CD4-positive, alpha-beta memory T cell (primary cell): ENCODE measurements at regions not wholly inside any gene's neighbourhood (a gene's known extent, or its start where the extent isn't known, plus 50 kb on each side); places are given as distances from the start of the nearest gene placed in this dataset.
"Not testable (repeated sequence)": the region's sequence is repeated elsewhere in the genome, so short reads cannot be mapped to it uniquely, and the experiment has no call there.

ENCODE experiments used
- CTCF ChIA-PET: fragments of 350-600 bp; sonication (Branson Sonifier 250); formaldehyde crosslinking; loops from one replicate; lab custom pipeline; 2021; ENCODE audit warnings: inconsistent platforms; ENCODE audit not compliant: partially characterized antibody; lab: Charles Lee
- POLR2A ChIA-PET: fragments of 350-600 bp; sonication (Branson Sonifier 250); formaldehyde crosslinking; loops from one replicate; lab custom pipeline; 2021; ENCODE audit not compliant: partially characterized antibody; lab: Charles Lee
- DNase-seq, 5 donors: peaks; one replicate each; pipeline versions ENCODE4 v3.0.0 to v3.0.0-alpha.2; 2020 to 2022; ENCODE audit warnings: mixed read lengths in 1 of 5
- H3K27ac ChIP-seq: one replicate; pipeline ENCODE4 v1.7.0; 2013; ENCODE audit warnings: low read depth, low read length
- H3K27me3 ChIP-seq: 2 replicates; pipeline ENCODE4 v1.7.0; 2013; ENCODE audit warnings: mild to moderate bottlenecking, low read length, moderate library complexity; ENCODE audit not compliant: insufficient read depth
- H3K36me3 ChIP-seq: 2 replicates; pipeline ENCODE4 v1.7.0; 2013; ENCODE audit warnings: mild to moderate bottlenecking, low read length, moderate library complexity; ENCODE audit not compliant: insufficient read depth
- H3K4me1 ChIP-seq: 2 replicates; pipeline ENCODE4 v1.7.0; 2013; ENCODE audit warnings: mild to moderate bottlenecking, low read length, moderate library complexity; ENCODE audit not compliant: insufficient read depth
- H3K4me3 ChIP-seq, 2 donors: one replicate each; pipeline ENCODE4 v1.7.0; 2013; ENCODE audit warnings: low read length in 2 of 2, mild to moderate bottlenecking in 1 of 2
- H3K9me3 ChIP-seq, 2 donors: one replicate each; pipeline ENCODE4 v1.7.0; 2013; ENCODE audit warnings: low read length in 2 of 2, control low read depth in 1 of 2; ENCODE audit not compliant: control insufficient read depth in 1 of 2
- H3K27ac Mint-ChIP-seq, 7 donors: one replicate each; pipeline ENCODE4 v1.8.0; 2020 to 2021; ENCODE audit warnings: mixed read lengths in 7 of 7, mild to moderate bottlenecking in 6 of 7, inconsistent platforms in 3 of 7, moderate library complexity in 3 of 7
- H3K27me3 Mint-ChIP-seq, 2 donors: one replicate each; pipeline ENCODE4 v1.8.0; 2020 to 2021; ENCODE audit warnings: mixed read lengths in 2 of 2
- H3K36me3 Mint-ChIP-seq, 2 donors: one replicate each; pipeline ENCODE4 v1.8.0; 2020 to 2021; ENCODE audit warnings: mixed read lengths in 2 of 2, inconsistent platforms in 1 of 2, mild to moderate bottlenecking in 1 of 2
- H3K4me1 Mint-ChIP-seq, 4 donors: one replicate each; pipeline ENCODE4 v1.8.0; 2020 to 2021; ENCODE audit warnings: mixed read lengths in 4 of 4, mild to moderate bottlenecking in 1 of 4
- H3K4me3 Mint-ChIP-seq, 8 donors: one replicate each; pipeline ENCODE4 v1.8.0; 2020 to 2021; ENCODE audit warnings: mixed read lengths in 8 of 8, mild to moderate bottlenecking in 7 of 8, moderate library complexity in 6 of 8, inconsistent platforms in 3 of 8
- H3K9me3 Mint-ChIP-seq, 8 donors: one replicate each; pipeline ENCODE4 v1.8.0; 2020 to 2021; ENCODE audit warnings: mixed read lengths in 8 of 8, mild to moderate bottlenecking in 5 of 8, inconsistent platforms in 3 of 8, moderate library complexity in 1 of 8
- intact Hi-C: fragments of 100-400 bp; cut with micrococcal nuclease; formaldehyde crosslinking; loops from one replicate; pipeline ENCODE4 v1.15.1; 2023

DNA sequence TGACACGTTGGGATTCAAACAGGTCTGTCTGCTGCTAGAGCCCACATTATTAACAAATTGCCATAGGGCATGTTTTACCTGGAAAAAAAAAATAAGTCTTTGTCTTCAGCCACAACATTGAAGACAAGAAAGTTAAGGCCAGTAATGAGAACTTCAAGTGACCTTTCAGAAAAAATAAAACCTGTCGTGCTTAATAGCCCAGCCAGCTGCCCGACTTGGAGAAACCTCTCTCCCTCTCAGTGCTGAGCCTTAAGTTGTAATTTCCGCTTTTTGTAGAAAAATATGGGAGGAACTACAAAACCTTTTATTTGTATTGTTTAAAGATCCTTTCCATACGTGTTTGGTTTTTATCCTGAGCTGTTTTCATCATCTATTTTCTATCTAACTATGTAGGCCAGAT is 454.3 kb upstream of the SLITRK6 start:
- H3K27ac ChIP-seq, H3K4me3 ChIP-seq, H3K36me3 ChIP-seq, POLR2A ChIA-PET, DNase-seq, H3K4me1 Mint-ChIP-seq, H3K27me3 ChIP-seq, H3K9me3 ChIP-seq, H3K4me1 ChIP-seq, H3K27ac Mint-ChIP-seq, H3K27me3 Mint-ChIP-seq, intact Hi-C loops, H3K4me3 Mint-ChIP-seq, H3K36me3 Mint-ChIP-seq, H3K9me3 Mint-ChIP-seq, CTCF ChIA-PET: not testable (repeated sequence)

DNA sequence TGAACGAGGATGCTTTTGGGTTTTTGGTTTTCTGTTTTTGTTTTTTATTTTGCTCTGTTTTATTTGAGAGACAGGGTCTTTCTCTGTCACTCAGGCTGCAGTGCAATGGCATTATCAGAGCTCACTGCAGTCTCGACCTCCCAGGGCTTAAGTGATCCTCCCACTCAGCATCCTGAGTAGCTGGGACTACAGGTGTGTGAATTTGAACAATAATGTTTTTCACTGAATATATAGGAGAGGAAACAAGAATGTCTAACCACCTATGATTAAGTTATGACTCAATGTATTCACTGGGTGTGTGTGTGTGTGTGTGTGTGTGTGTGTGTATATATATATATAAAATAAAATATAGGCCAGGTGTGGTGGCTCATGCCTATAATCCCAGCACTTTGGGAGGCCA is 456.6 kb upstream of the SLITRK6 start:
- H3K9me3 Mint-ChIP-seq, H3K4me1 Mint-ChIP-seq, H3K4me1 ChIP-seq, H3K4me3 ChIP-seq, H3K4me3 Mint-ChIP-seq, H3K9me3 ChIP-seq, H3K27me3 ChIP-seq, H3K36me3 ChIP-seq, H3K36me3 Mint-ChIP-seq, DNase-seq, H3K27ac Mint-ChIP-seq, intact Hi-C loops, CTCF ChIA-PET, H3K27me3 Mint-ChIP-seq, H3K27ac ChIP-seq, POLR2A ChIA-PET: not testable (repeated sequence)

GRCh38 chr13:86269511-86269910 is 470.3 kb upstream of the SLITRK6 start:
- ChIA-PET CTCF (no interaction called here), POLR2A (no interaction called here)
- no peaks in the 10 kb centered on the region for H3K27me3 Mint-ChIP-seq
- no peaks in the 10 kb centered on the region for H3K4me1 Mint-ChIP-seq
- no peaks in the 10 kb centered on the region for H3K27me3 ChIP-seq
- no peaks in the 10 kb centered on the region for H3K36me3 ChIP-seq
- H3K9me3 ChIP-seq, result no peaks in the 10 kb centered on the region
- H3K9me3 Mint-ChIP-seq, result peaks cover 0 to 8% (median 3%) of the 10 kb centered on the region in 8 donors
- no peaks in the 10 kb centered on the region for H3K4me1 ChIP-seq
- H3K4me3 ChIP-seq, result no peak overlapping the region
- no peak overlapping the region for H3K27ac ChIP-seq
- intact Hi-C loops, result no loop called here
- no peak for DNase-seq
- H3K36me3 Mint-ChIP-seq, result no peaks in the 10 kb centered on the region
- no peak overlapping the region for H3K4me3 Mint-ChIP-seq
- H3K27ac Mint-ChIP-seq, result no peak overlapping the region

GRCh38 chr13:86282442-86282841 is 483.2 kb upstream of the SLITRK6 start:
- ChIA-PET CTCF (no interaction called here), POLR2A (no interaction called here)
- Histone ChIP-seq H3K36me3 (no peaks in the 10 kb centered on the region), H3K27me3 (no peaks in the 10 kb centered on the region), H3K27ac (no peak overlapping the region), H3K4me3 (no peak overlapping the region), H3K4me1 (no peaks in the 10 kb centered on the region), H3K9me3 (no peaks in the 10 kb centered on the region)
- no peak overlapping the region for H3K27ac Mint-ChIP-seq
- peaks cover 0 to 7% (median 3%) of the 10 kb centered on the region in 8 donors for H3K9me3 Mint-ChIP-seq
- no peak for DNase-seq
- no peaks in the 10 kb centered on the region for H3K36me3 Mint-ChIP-seq
- H3K4me3 Mint-ChIP-seq, result no peak overlapping the region
- no peaks in the 10 kb centered on the region for H3K4me1 Mint-ChIP-seq
- H3K27me3 Mint-ChIP-seq, result no peaks in the 10 kb centered on the region
- intact Hi-C loops, result no loop called here

DNA sequence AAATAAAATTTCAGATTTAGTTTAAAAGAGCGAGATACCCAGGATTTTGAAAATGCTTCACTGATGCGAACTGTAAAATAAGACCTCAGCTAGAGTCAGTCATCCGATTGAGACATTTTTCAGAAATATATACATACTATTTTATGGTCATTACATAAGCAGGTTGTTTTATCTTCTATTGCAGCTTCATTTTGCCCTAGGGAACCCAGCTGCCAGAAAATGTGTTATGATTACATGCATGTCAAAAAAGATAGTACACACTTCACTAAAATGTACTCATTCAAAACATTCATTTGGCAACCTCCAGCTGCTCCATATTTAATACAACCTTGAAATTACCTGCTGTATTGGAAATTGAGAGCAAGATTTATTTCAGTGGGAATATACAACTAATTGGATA is 483.8 kb upstream of the SLITRK6 start:
- H3K27me3 ChIP-seq, result no peaks in the 10 kb centered on the region

GRCh38 chr13:86298725-86299124 is 499.5 kb upstream of the SLITRK6 start:
- Histone ChIP-seq H3K4me1 (no peaks in the 10 kb centered on the region), H3K27me3 (no peaks in the 10 kb centered on the region), H3K4me3 (no peak overlapping the region), H3K36me3 (no peaks in the 10 kb centered on the region), H3K9me3 (no peaks in the 10 kb centered on the region), H3K27ac (no peak overlapping the region)
- CTCF ChIA-PET, result no interaction called here
- DNase-seq, result no peak
- H3K27me3 Mint-ChIP-seq, result no peaks in the 10 kb centered on the region
- POLR2A ChIA-PET, result no interaction called here
- H3K4me1 Mint-ChIP-seq, result no peaks in the 10 kb centered on the region
- no peak overlapping the region for H3K4me3 Mint-ChIP-seq
- H3K27ac Mint-ChIP-seq, result no peak overlapping the region
- intact Hi-C loops, result no loop called here
- H3K9me3 Mint-ChIP-seq, result peaks cover 0 to 8% (median 2%) of the 10 kb centered on the region in 8 donors
- no peaks in the 10 kb centered on the region for H3K36me3 Mint-ChIP-seq

More for the DNA sequence above, 483.8 kb upstream of the SLITRK6 start:
- CTCF ChIA-PET, result no interaction called here
- no peak for DNase-seq
- no peak overlapping the region for H3K4me3 ChIP-seq
- intact Hi-C loops, result no loop called here
- H3K27me3 Mint-ChIP-seq, result no peaks in the 10 kb centered on the region
- no peak overlapping the region for H3K27ac ChIP-seq
- no peak overlapping the region for H3K27ac Mint-ChIP-seq
- POLR2A ChIA-PET, result no interaction called here
- H3K9me3 ChIP-seq, result no peaks in the 10 kb centered on the region
- H3K9me3 Mint-ChIP-seq, result peaks cover 0 to 5% (median under 1%) of the 10 kb centered on the region in 8 donors
- H3K4me3 Mint-ChIP-seq, result no peak overlapping the region
- H3K4me1 ChIP-seq, result no peaks in the 10 kb centered on the region
- H3K36me3 Mint-ChIP-seq, result no peaks in the 10 kb centered on the region
- no peaks in the 10 kb centered on the region for H3K4me1 Mint-ChIP-seq
- H3K36me3 ChIP-seq, result no peaks in the 10 kb centered on the region

- Mint-ChIP-seq H3K36me3 (no peaks in the 10 kb centered on the region), H3K4me3 (no peak overlapping the region), H3K9me3 (peaks cover 0 to 8% (median 2%) of the 10 kb centered on the region in 8 donors), H3K27me3 (no peaks in the 10 kb centered on the region), H3K4me1 (no peaks in the 10 kb centered on the region), H3K27ac (no peak overlapping the region)
- intact Hi-C loops, result no loop called here
- H3K36me3 ChIP-seq, result no peaks in the 10 kb centered on the region
- H3K4me1 ChIP-seq, result no peaks in the 10 kb centered on the region
- no peak overlapping the region for H3K4me3 ChIP-seq
- ChIA-PET CTCF (no interaction called here), POLR2A (no interaction called here)
- no peak overlapping the region for H3K27ac ChIP-seq
- no peaks in the 10 kb centered on the region for H3K9me3 ChIP-seq
- no peak for DNase-seq
- no peaks in the 10 kb centered on the region for H3K27me3 ChIP-seq
Observed at GRCh38 chr13:86299128-86299527, 499.9 kb upstream of the SLITRK6 start.

DNA sequence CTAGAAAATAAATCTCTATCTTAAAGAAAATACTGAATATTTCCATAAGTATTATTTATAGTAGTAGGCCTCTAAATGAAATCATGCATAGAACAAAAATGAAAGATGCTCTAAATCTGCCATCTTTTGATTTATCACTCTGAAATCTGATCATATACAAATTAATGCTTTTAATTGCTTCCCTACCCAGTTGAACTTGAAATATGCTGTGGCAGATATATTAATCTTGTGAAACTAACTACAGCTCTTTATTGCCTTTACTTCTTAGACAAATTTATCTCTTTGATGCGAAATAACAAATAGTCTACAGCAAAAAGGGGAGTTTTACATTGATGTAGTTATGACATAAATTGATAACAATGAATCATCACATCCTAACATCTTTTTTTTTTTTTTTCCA is 510.7 kb upstream of the SLITRK6 start:
- Mint-ChIP-seq H3K4me3 (no peak overlapping the region), H3K4me1 (no peaks in the 10 kb centered on the region), H3K36me3 (no peaks in the 10 kb centered on the region), H3K27me3 (no peaks in the 10 kb centered on the region), H3K9me3 (peaks cover 0 to 10% (median 3%) of the 10 kb centered on the region in 8 donors), H3K27ac (no peak overlapping the region)
- ChIA-PET POLR2A (no interaction called here), CTCF (interaction anchor here (0.7 kb wide), 1 partner anchor 715 kb away, joined by 3 read pairs; no protein-coding TSS in a partner anchor)
- Histone ChIP-seq H3K27me3 (no peaks in the 10 kb centered on the region), H3K4me1 (no peaks in the 10 kb centered on the region), H3K9me3 (no peaks in the 10 kb centered on the region), H3K36me3 (no peaks in the 10 kb centered on the region), H3K27ac (no peak overlapping the region), H3K4me3 (no peak overlapping the region)
- intact Hi-C loops, result no loop called here
- no peak for DNase-seq
